ENCODE measurements at regions not wholly inside any gene's neighbourhood (a gene's known extent, or its start where the extent isn't known, plus 50 kb on each side); places are given as distances from the start of the nearest gene placed in this dataset.
"Not testable (repeated sequence)": the region's sequence is repeated elsewhere in the genome, so short reads cannot be mapped to it uniquely, and the experiment has no call there.

- intact Hi-C loops (cut with DNase I), result no loop called here
- Histone ChIP-seq H3K4me3 (no peak overlapping the region), H3K36me3 (no peaks in the 10 kb centered on the region), H3K4me1 (no peaks in the 10 kb centered on the region), H3K9me3 (no peaks in the 10 kb centered on the region), H3K27ac (no peak overlapping the region), H3K27me3 (no peaks in the 10 kb centered on the region)
- TF ChIP-seq CTCF (IDR thresholded peaks at IDR 0.05), result no peak
- ATAC-seq, result peak; percentile 63
- DNase-seq, result no peak
Observed at GRCh38 chrX:106484233-106484632, 127.5 kb upstream of the RADX start.

- peak in 1 of 4 donors; percentile 1 for DNase-seq
- H3K4me1 ChIP-seq; H3K36me3 ChIP-seq; intact Hi-C loops (cut with DNase I); H3K4me3 ChIP-seq; ATAC-seq; H3K27ac ChIP-seq; H3K27me3 ChIP-seq; H3K9me3 ChIP-seq: not testable (repeated sequence)
Observed at GRCh38 chrX:106493210-106493816, 118.5 kb upstream of the RADX start.

GRCh38 chrX:106499473-106499872 lies 112.3 kb upstream of the RADX start:
- ATAC-seq (no peak), DNase-seq (no peak)
- H3K27ac ChIP-seq, result no peak overlapping the region
- peaks cover 0 to 3% of the 10 kb centered on the region in 2 donors for H3K27me3 ChIP-seq
- TF ChIP-seq CTCF (IDR thresholded peaks at IDR 0.05), result no peak
- H3K36me3 ChIP-seq, result no peaks in the 10 kb centered on the region
- intact Hi-C loops (cut with DNase I), result no loop called here
- no peaks in the 10 kb centered on the region for H3K4me1 ChIP-seq
- H3K4me3 ChIP-seq, result no peak overlapping the region
- no peaks in the 10 kb centered on the region for H3K9me3 ChIP-seq

GRCh38 chrX:106510713-106511403 lies 100.9 kb upstream of the RADX start:
- intact Hi-C loops (cut with DNase I), result no loop called here
- ATAC-seq, result no peak

More at GRCh38 chrX:106510713-106511403, 100.9 kb upstream of the RADX start:
- no peak for TF ChIP-seq CTCF (IDR thresholded peaks at IDR 0.05)
- DNase-seq, result no peak
- H3K27ac ChIP-seq, result no peak overlapping the region
- no peaks in the 10 kb centered on the region for H3K9me3 ChIP-seq
- no peak overlapping the region for H3K4me3 ChIP-seq
- peaks cover 0 to 5% of the 10 kb centered on the region in 2 donors for H3K27me3 ChIP-seq
- no peaks in the 10 kb centered on the region for H3K36me3 ChIP-seq
- H3K4me1 ChIP-seq, result no peaks in the 10 kb centered on the region

Data from left lung (tissue), 4 donors.